ENCODE measurements at regions not wholly inside any gene's neighbourhood (a gene's known extent, or its start where the extent isn't known, plus 50 kb on each side); places are given as distances from the start of the nearest gene placed in this dataset.

DNA sequence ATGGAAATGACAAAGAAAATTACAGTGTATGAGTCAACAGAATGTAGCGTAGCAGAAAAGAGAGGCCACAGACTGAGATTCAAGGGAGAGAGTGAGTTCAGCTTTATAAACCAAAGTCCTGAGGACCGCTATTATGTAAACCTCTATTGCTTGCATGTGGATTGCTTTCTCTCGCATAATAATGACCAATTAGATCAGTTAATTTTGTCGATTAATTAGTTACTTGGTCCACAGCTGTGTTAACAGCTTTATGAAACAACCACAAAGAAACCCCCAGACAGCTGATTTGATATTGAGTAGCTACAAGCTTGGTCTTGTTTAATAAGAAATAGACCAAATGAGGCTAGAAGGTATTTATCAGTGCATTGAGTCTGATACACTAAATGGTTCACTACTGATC is 291.8 kb upstream of the ERCC4 start:
- TF ChIP-seq, protein P1, sequence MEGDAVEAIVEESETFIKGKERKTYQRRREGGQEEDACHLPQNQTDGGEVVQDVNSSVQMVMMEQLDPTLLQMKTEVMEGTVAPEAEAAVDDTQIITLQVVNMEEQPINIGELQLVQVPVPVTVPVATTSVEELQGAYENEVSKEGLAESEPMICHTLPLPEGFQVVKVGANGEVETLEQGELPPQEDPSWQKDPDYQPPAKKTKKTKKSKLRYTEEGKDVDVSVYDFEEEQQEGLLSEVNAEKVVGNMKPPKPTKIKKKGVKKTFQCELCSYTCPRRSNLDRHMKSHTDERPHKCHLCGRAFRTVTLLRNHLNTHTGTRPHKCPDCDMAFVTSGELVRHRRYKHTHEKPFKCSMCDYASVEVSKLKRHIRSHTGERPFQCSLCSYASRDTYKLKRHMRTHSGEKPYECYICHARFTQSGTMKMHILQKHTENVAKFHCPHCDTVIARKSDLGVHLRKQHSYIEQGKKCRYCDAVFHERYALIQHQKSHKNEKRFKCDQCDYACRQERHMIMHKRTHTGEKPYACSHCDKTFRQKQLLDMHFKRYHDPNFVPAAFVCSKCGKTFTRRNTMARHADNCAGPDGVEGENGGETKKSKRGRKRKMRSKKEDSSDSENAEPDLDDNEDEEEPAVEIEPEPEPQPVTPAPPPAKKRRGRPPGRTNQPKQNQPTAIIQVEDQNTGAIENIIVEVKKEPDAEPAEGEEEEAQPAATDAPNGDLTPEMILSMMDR (IDR thresholded peaks at IDR 0.05), result no peak
- no peak for TF ChIP-seq ZFX (IDR thresholded peaks at IDR 0.05; ENCODE audit: borderline replicate concordance)

Data from 22Rv1 (cell line).